Activated CD8-positive, alpha-beta memory T cell treated with anti-CD3 and anti-CD28 coated beads, Interleukin-2, amount 10 ng/mL, durations not matched to agents 7 days and 5 days (primary cell): ENCODE measurements at regions not wholly inside any gene's neighbourhood (a gene's known extent, or its start where the extent isn't known, plus 50 kb on each side); places are given as distances from the start of the nearest gene placed in this dataset.

Experiments
- ATAC-seq: fragments of 150-1000 bp; cut with Tn5 transposase; one replicate; pipeline ENCODE4 v1.10.0; 2021; ENCODE audit warnings: moderate library complexity
- CTCF ChIA-PET: fragments of 350-600 bp; sonication (Branson Sonifier 250); formaldehyde crosslinking; loops from one replicate; lab custom pipeline; 2021; ENCODE audit warnings: antibody characterized with exemption; lab: Charles Lee
- DNase-seq: peaks from one replicate; pipeline ENCODE4 v3.0.0-alpha.2; 2020
- H3K27ac Mint-ChIP-seq: one replicate; pipeline ENCODE4 v1.8.0; 2021; ENCODE audit warnings: mild to moderate bottlenecking, mixed read lengths
- H3K27me3 Mint-ChIP-seq: one replicate; pipeline ENCODE4 v1.8.0; 2021; ENCODE audit warnings: mixed read lengths
- H3K36me3 Mint-ChIP-seq: one replicate; pipeline ENCODE4 v1.8.0; 2021; ENCODE audit warnings: mild to moderate bottlenecking, mixed read lengths
- H3K4me1 Mint-ChIP-seq: one replicate; pipeline ENCODE4 v1.8.0; 2021; ENCODE audit warnings: mixed read lengths
- H3K4me3 Mint-ChIP-seq: one replicate; pipeline ENCODE4 v1.8.0; 2021; ENCODE audit warnings: mild to moderate bottlenecking, moderate library complexity, mixed read lengths
- H3K9me3 Mint-ChIP-seq: one replicate; pipeline ENCODE4 v1.8.0; 2022; ENCODE audit warnings: low read depth, mixed read lengths

GRCh38 chr2:146481629-146482028, 1363.2 kb upstream of the ACVR2A start:
- no peak overlapping the region for H3K27ac Mint-ChIP-seq
- no peak for DNase-seq
- no peak overlapping the region for H3K4me3 Mint-ChIP-seq
- H3K27me3 Mint-ChIP-seq: no peaks in the 10 kb centered on the region
- H3K36me3 Mint-ChIP-seq: no peaks in the 10 kb centered on the region
- ATAC-seq: no peak
- CTCF ChIA-PET: no interaction called here
- no peaks in the 10 kb centered on the region for H3K4me1 Mint-ChIP-seq
- H3K9me3 Mint-ChIP-seq: peaks cover 3% of the 10 kb centered on the region

- no peaks in the 10 kb centered on the region for H3K9me3 Mint-ChIP-seq
- CTCF ChIA-PET: no interaction called here
- ATAC-seq: no peak
Measured at GRCh38 chr2:146477383-146477782, 1367.4 kb upstream of the ACVR2A start.

GRCh38 chr2:146468578-146468977, 1376.3 kb upstream of the ACVR2A start:
- ATAC-seq (no peak), DNase-seq (no peak)
- Mint-ChIP-seq H3K36me3 (no peaks in the 10 kb centered on the region), H3K27me3 (no peaks in the 10 kb centered on the region), H3K27ac (no peak overlapping the region), H3K4me1 (no peaks in the 10 kb centered on the region), H3K4me3 (no peak overlapping the region), H3K9me3 (no peaks in the 10 kb centered on the region)
- CTCF ChIA-PET: no interaction called here

More at GRCh38 chr2:146477383-146477782, 1367.4 kb upstream of the ACVR2A start:
- Mint-ChIP-seq H3K27ac (no peak overlapping the region), H3K27me3 (no peaks in the 10 kb centered on the region), H3K36me3 (no peaks in the 10 kb centered on the region), H3K4me1 (no peaks in the 10 kb centered on the region), H3K4me3 (no peak overlapping the region)
- DNase-seq: no peak

GRCh38 chr2:146467425-146467824, 1377.4 kb upstream of the ACVR2A start:
- H3K9me3 Mint-ChIP-seq: peaks cover 3% of the 10 kb centered on the region
- DNase-seq (no peak), ATAC-seq (no peak)
- H3K4me3 Mint-ChIP-seq: no peak overlapping the region
- no peaks in the 10 kb centered on the region for H3K36me3 Mint-ChIP-seq
- H3K27me3 Mint-ChIP-seq: no peaks in the 10 kb centered on the region
- CTCF ChIA-PET: no interaction called here
- H3K27ac Mint-ChIP-seq: no peak overlapping the region
- no peaks in the 10 kb centered on the region for H3K4me1 Mint-ChIP-seq

- H3K4me1 Mint-ChIP-seq: no peaks in the 10 kb centered on the region
- no peak overlapping the region for H3K27ac Mint-ChIP-seq
- no peak overlapping the region for H3K4me3 Mint-ChIP-seq
- no peak for DNase-seq
- H3K9me3 Mint-ChIP-seq: peaks cover 6% of the 10 kb centered on the region
- ATAC-seq: no peak
- H3K27me3 Mint-ChIP-seq: no peaks in the 10 kb centered on the region
- CTCF ChIA-PET: no interaction called here
- H3K36me3 Mint-ChIP-seq: no peaks in the 10 kb centered on the region
Measured at GRCh38 chr2:146465460-146465859, 1379.4 kb upstream of the ACVR2A start.

- CTCF ChIA-PET: no interaction called here
- Mint-ChIP-seq H3K27ac (no peak overlapping the region), H3K4me3 (no peak overlapping the region), H3K27me3 (no peaks in the 10 kb centered on the region), H3K36me3 (no peaks in the 10 kb centered on the region), H3K9me3 (peaks cover 13% of the 10 kb centered on the region), H3K4me1 (no peaks in the 10 kb centered on the region)
- no peak for DNase-seq
- ATAC-seq: no peak
Measured at GRCh38 chr2:146461068-146461467, 1383.8 kb upstream of the ACVR2A start.

GRCh38 chr2:146458585-146458984, 1386.2 kb upstream of the ACVR2A start:
- no peak for ATAC-seq
- no peaks in the 10 kb centered on the region for H3K4me1 Mint-ChIP-seq
- H3K27ac Mint-ChIP-seq: no peak overlapping the region
- no peaks in the 10 kb centered on the region for H3K36me3 Mint-ChIP-seq
- CTCF ChIA-PET: no interaction called here
- DNase-seq: no peak
- peaks cover 13% of the 10 kb centered on the region for H3K9me3 Mint-ChIP-seq
- no peak overlapping the region for H3K4me3 Mint-ChIP-seq
- no peaks in the 10 kb centered on the region for H3K27me3 Mint-ChIP-seq

GRCh38 chr2:146457221-146457620, 1387.6 kb upstream of the ACVR2A start:
- CTCF ChIA-PET: no interaction called here
- no peak overlapping the region for H3K27ac Mint-ChIP-seq
- no peaks in the 10 kb centered on the region for H3K36me3 Mint-ChIP-seq
- peaks cover 10% of the 10 kb centered on the region for H3K9me3 Mint-ChIP-seq
- ATAC-seq: no peak
- H3K27me3 Mint-ChIP-seq: no peaks in the 10 kb centered on the region
- H3K4me1 Mint-ChIP-seq: no peaks in the 10 kb centered on the region
- DNase-seq: no peak
- H3K4me3 Mint-ChIP-seq: no peak overlapping the region

GRCh38 chr2:146455325-146455724, 1389.5 kb upstream of the ACVR2A start:
- ATAC-seq (no peak), DNase-seq (no peak)
- CTCF ChIA-PET: no interaction called here
- Mint-ChIP-seq H3K9me3 (peaks cover 6% of the 10 kb centered on the region), H3K27me3 (no peaks in the 10 kb centered on the region), H3K36me3 (no peaks in the 10 kb centered on the region), H3K27ac (no peak overlapping the region), H3K4me1 (no peaks in the 10 kb centered on the region), H3K4me3 (no peak overlapping the region)

- Mint-ChIP-seq H3K27ac (no peak overlapping the region), H3K27me3 (no peaks in the 10 kb centered on the region), H3K9me3 (no peaks in the 10 kb centered on the region), H3K36me3 (no peaks in the 10 kb centered on the region), H3K4me3 (no peak overlapping the region), H3K4me1 (no peaks in the 10 kb centered on the region)
- ATAC-seq: no peak
- no peak for DNase-seq
- CTCF ChIA-PET: no interaction called here
Measured at GRCh38 chr2:146451972-146452371, 1392.9 kb upstream of the ACVR2A start.

GRCh38 chr2:146450131-146450530, 1394.7 kb upstream of the ACVR2A start:
- CTCF ChIA-PET: no interaction called here
- H3K27me3 Mint-ChIP-seq: no peaks in the 10 kb centered on the region
- H3K9me3 Mint-ChIP-seq: no peaks in the 10 kb centered on the region

GRCh38 chr2:146444987-146445386, 1399.8 kb upstream of the ACVR2A start:
- DNase-seq (no peak), ATAC-seq (no peak)
- no peaks in the 10 kb centered on the region for H3K9me3 Mint-ChIP-seq
- no peak overlapping the region for H3K27ac Mint-ChIP-seq
- H3K36me3 Mint-ChIP-seq: no peaks in the 10 kb centered on the region
- no peaks in the 10 kb centered on the region for H3K4me1 Mint-ChIP-seq
- H3K4me3 Mint-ChIP-seq: no peak overlapping the region
- CTCF ChIA-PET: no interaction called here
- H3K27me3 Mint-ChIP-seq: no peaks in the 10 kb centered on the region

More at GRCh38 chr2:146450131-146450530, 1394.7 kb upstream of the ACVR2A start:
- H3K36me3 Mint-ChIP-seq: no peaks in the 10 kb centered on the region
- no peaks in the 10 kb centered on the region for H3K4me1 Mint-ChIP-seq
- ATAC-seq: no peak
- DNase-seq: no peak
- no peak overlapping the region for H3K4me3 Mint-ChIP-seq
- no peak overlapping the region for H3K27ac Mint-ChIP-seq

GRCh38 chr2:146444085-146444484, 1400.7 kb upstream of the ACVR2A start:
- DNase-seq (no peak), ATAC-seq (no peak)
- H3K36me3 Mint-ChIP-seq: no peaks in the 10 kb centered on the region
- CTCF ChIA-PET: no interaction called here
- no peaks in the 10 kb centered on the region for H3K27me3 Mint-ChIP-seq
- no peaks in the 10 kb centered on the region for H3K9me3 Mint-ChIP-seq
- no peak overlapping the region for H3K4me3 Mint-ChIP-seq
- no peaks in the 10 kb centered on the region for H3K4me1 Mint-ChIP-seq
- no peak overlapping the region for H3K27ac Mint-ChIP-seq

- no peak for ATAC-seq
- CTCF ChIA-PET: interaction anchor here (0.7 kb wide), 1 partner anchor 283 kb away, joined by 3 read pairs; no protein-coding TSS in a partner anchor
- H3K9me3 Mint-ChIP-seq: no peaks in the 10 kb centered on the region
Measured at GRCh38 chr2:146438246-146438645, 1406.6 kb upstream of the ACVR2A start.

GRCh38 chr2:146437712-146438111, 1407.1 kb upstream of the ACVR2A start:
- no peaks in the 10 kb centered on the region for H3K27me3 Mint-ChIP-seq
- H3K4me3 Mint-ChIP-seq: no peak overlapping the region
- ATAC-seq (no peak), DNase-seq (no peak)
- H3K9me3 Mint-ChIP-seq: no peaks in the 10 kb centered on the region
- CTCF ChIA-PET: interaction anchor here (0.7 kb wide), 1 partner anchor 283 kb away, joined by 3 read pairs; no protein-coding TSS in a partner anchor
- no peak overlapping the region for H3K27ac Mint-ChIP-seq
- H3K36me3 Mint-ChIP-seq: no peaks in the 10 kb centered on the region
- H3K4me1 Mint-ChIP-seq: no peaks in the 10 kb centered on the region

More at GRCh38 chr2:146438246-146438645, 1406.6 kb upstream of the ACVR2A start:
- H3K4me3 Mint-ChIP-seq: no peak overlapping the region
- no peaks in the 10 kb centered on the region for H3K36me3 Mint-ChIP-seq
- no peaks in the 10 kb centered on the region for H3K4me1 Mint-ChIP-seq
- H3K27ac Mint-ChIP-seq: no peak overlapping the region
- no peaks in the 10 kb centered on the region for H3K27me3 Mint-ChIP-seq
- DNase-seq: no peak
